Fibroblast of villous mesenchyme (primary cell): ENCODE measurements at regions not wholly inside any gene's neighbourhood (a gene's known extent, or its start where the extent isn't known, plus 50 kb on each side); places are given as distances from the start of the nearest gene placed in this dataset.

ENCODE experiments used
- DNase-seq: peaks from one replicate; pipeline ENCODE4 v3.0.0-alpha.2; 2010; ENCODE audit warnings: low read depth
- H3K4me3 ChIP-seq: 2 replicates; pipeline ENCODE4 v1.5.1; 2011; ENCODE audit warnings: low read depth, mild to moderate bottlenecking, low read length
- CTCF ChIP-seq: IDR thresholded peaks from 2 replicates; pipeline ENCODE4 v1.5.1; 2012; ENCODE audit warnings: low read depth, mild to moderate bottlenecking, low read length; ENCODE audit not compliant: insufficient read depth

- no peak for TF ChIP-seq CTCF
- no peak for DNase-seq
- H3K4me3 ChIP-seq = no peak overlapping the region
These were observed 615.6 kb upstream of the ADAMTS9 start for GRCh38 chr3:65303431-65303830.

- no peak for DNase-seq
- TF ChIP-seq CTCF = no peak
- H3K4me3 ChIP-seq = no peak overlapping the region
These were observed 603.8 kb upstream of the ADAMTS9 start for GRCh38 chr3:65291448-65292125.

GRCh38 chr3:65288776-65289175 lies 601.0 kb upstream of the ADAMTS9 start:
- H3K4me3 ChIP-seq = no peak overlapping the region
- DNase-seq = no peak
- no peak for TF ChIP-seq CTCF

- no peak for TF ChIP-seq CTCF
- no peak for DNase-seq
These were observed 598.2 kb upstream of the ADAMTS9 start for GRCh38 chr3:65285956-65286355.

GRCh38 chr3:65284961-65285360 lies 597.2 kb upstream of the ADAMTS9 start:
- no peak for DNase-seq
- no peak overlapping the region for H3K4me3 ChIP-seq
- no peak for TF ChIP-seq CTCF

More at GRCh38 chr3:65285956-65286355, 598.2 kb upstream of the ADAMTS9 start:
- no peak overlapping the region for H3K4me3 ChIP-seq

GRCh38 chr3:65284546-65284945 lies 596.7 kb upstream of the ADAMTS9 start:
- DNase-seq = no peak
- TF ChIP-seq CTCF = no peak
- H3K4me3 ChIP-seq = no peak overlapping the region

GRCh38 chr3:65279225-65279782 lies 591.5 kb upstream of the ADAMTS9 start:
- TF ChIP-seq CTCF = no peak
- no peak overlapping the region for H3K4me3 ChIP-seq
- DNase-seq = no peak
